Gastrocnemius medialis (tissue), 4 donors: ENCODE measurements at regions not wholly inside any gene's neighbourhood (a gene's known extent, or its start where the extent isn't known, plus 50 kb on each side); places are given as distances from the start of the nearest gene placed in this dataset.

Source experiments
- POLR2A ChIP-seq, 2 donors: fragments of 450-650 bp; IDR thresholded peaks; one replicate each; pipeline ENCODE4 v1.6.1; 2017; ENCODE audit warnings: antibody characterized with exemption in 2 of 2, mild to moderate bottlenecking in 2 of 2, moderate library complexity in 2 of 2
- TF ChIP-seq, protein P1 (sequence below), 5 experiments: fragments of 450-650 bp in 3 of 5; fragments of 200-600 bp in 2 of 5; sonication (generic) in 2 of 5; IDR thresholded peaks in 4 of 5; conservative IDR thresholded peaks in 1 of 5; 1 replicate in 4 of 5; 2 replicates in 1 of 5; pipeline ENCODE4 v1.5.1; 2016 to 2019; ENCODE audit warnings: antibody characterized with exemption in 5 of 5, mild to moderate bottlenecking in 3 of 5, moderate library complexity in 3 of 5

DNA sequence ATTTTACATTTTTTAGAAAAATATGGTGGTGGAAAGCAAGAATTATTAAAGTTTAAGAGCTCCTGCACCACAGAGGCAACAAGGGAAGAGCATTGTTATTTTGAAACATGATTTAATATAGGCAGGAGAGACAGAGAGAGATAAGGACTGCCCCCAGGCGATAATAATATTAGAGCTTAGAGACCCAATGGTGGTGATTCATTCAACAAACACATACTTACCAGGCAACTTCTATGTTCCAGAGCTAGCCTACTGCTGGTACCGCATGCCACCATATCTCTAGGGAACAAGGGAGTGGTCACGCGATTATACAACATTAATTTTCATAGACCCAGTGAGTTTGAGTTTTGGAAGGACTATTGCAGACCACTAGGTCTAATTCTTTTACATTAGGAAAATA is 327.8 kb upstream of the SOX11 start:
- TF ChIP-seq, protein P1, sequence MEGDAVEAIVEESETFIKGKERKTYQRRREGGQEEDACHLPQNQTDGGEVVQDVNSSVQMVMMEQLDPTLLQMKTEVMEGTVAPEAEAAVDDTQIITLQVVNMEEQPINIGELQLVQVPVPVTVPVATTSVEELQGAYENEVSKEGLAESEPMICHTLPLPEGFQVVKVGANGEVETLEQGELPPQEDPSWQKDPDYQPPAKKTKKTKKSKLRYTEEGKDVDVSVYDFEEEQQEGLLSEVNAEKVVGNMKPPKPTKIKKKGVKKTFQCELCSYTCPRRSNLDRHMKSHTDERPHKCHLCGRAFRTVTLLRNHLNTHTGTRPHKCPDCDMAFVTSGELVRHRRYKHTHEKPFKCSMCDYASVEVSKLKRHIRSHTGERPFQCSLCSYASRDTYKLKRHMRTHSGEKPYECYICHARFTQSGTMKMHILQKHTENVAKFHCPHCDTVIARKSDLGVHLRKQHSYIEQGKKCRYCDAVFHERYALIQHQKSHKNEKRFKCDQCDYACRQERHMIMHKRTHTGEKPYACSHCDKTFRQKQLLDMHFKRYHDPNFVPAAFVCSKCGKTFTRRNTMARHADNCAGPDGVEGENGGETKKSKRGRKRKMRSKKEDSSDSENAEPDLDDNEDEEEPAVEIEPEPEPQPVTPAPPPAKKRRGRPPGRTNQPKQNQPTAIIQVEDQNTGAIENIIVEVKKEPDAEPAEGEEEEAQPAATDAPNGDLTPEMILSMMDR (IDR thresholded peaks at IDR 0.05 in 4 of 5, conservative IDR thresholded peaks at IDR 0.05 in 1 of 5): no peak
- no peak for TF ChIP-seq POLR2A (IDR thresholded peaks at IDR 0.05)
